Muscle layer of colon (tissue), 2 donors: ENCODE measurements at regions not wholly inside any gene's neighbourhood (a gene's known extent, or its start where the extent isn't known, plus 50 kb on each side); places are given as distances from the start of the nearest gene placed in this dataset.

Experiments used
- H3K27ac ChIP-seq: one replicate; pipeline ENCODE4 v1.7.0; 2013; ENCODE audit warnings: low read depth, mild to moderate bottlenecking, low read length, moderate library complexity
- H3K27me3 ChIP-seq, 2 donors: one replicate each; pipeline ENCODE4 v1.7.0; 2013; ENCODE audit warnings: low read length in 2 of 2, mild to moderate bottlenecking in 2 of 2; ENCODE audit not compliant: insufficient read depth in 2 of 2, control insufficient read depth in 1 of 2
- H3K36me3 ChIP-seq: one replicate; pipeline ENCODE4 v1.7.0; 2013; ENCODE audit warnings: mild to moderate bottlenecking, low read length; ENCODE audit not compliant: insufficient read depth
- H3K4me1 ChIP-seq: one replicate; pipeline ENCODE4 v1.7.0; 2013; ENCODE audit warnings: mild to moderate bottlenecking, low read length; ENCODE audit not compliant: insufficient read depth
- H3K4me3 ChIP-seq, 2 donors: one replicate each; pipeline ENCODE4 v1.7.0; 2013; ENCODE audit warnings: low read length in 2 of 2, low read depth in 1 of 2, mild to moderate bottlenecking in 1 of 2, moderate library complexity in 1 of 2
- H3K9ac ChIP-seq: one replicate; pipeline ENCODE4 v1.7.0; 2013; ENCODE audit warnings: low read length
- H3K9me3 ChIP-seq: one replicate; pipeline ENCODE4 v1.7.0; 2013; ENCODE audit warnings: mild to moderate bottlenecking, low read length
- donor health status: abdominal sarcoma.
- donor health status: Adenocarcinoma of cecum.

- H3K27ac ChIP-seq: no peak overlapping the region
- no peaks in the 10 kb centered on the region for H3K36me3 ChIP-seq
- H3K9me3 ChIP-seq: no peaks in the 10 kb centered on the region
- H3K4me3 ChIP-seq: no peak overlapping the region
- no peaks in the 10 kb centered on the region for H3K4me1 ChIP-seq
- H3K9ac ChIP-seq: no peak overlapping the region
- H3K27me3 ChIP-seq: no peaks in the 10 kb centered on the region
Measured at GRCh38 chr4:24322511-24322910, 261.8 kb downstream of the DHX15 start.

DNA sequence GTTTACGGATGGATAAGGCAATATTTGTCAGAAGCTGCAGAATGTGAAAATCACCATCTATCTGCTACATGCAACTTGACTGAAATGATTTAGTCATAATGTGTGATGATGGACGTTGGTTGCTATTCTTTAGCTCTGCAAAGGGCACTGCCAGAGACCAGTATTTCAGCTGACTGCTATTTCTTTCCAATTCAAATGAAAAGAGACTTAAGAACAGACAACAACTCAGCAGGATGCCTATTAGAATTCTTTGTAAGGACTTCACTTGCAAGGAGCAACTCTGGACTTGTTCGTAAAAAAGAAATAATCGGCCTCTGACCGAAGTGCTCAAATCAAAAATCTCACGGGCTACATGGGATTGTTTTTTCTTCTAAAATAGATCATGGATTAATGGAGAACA lies 262.7 kb downstream of the DHX15 start:
- Histone ChIP-seq H3K4me3 (no peak overlapping the region), H3K4me1 (no peaks in the 10 kb centered on the region), H3K36me3 (no peaks in the 10 kb centered on the region), H3K9me3 (no peaks in the 10 kb centered on the region), H3K9ac (no peak overlapping the region), H3K27ac (no peak overlapping the region), H3K27me3 (no peaks in the 10 kb centered on the region)

DNA sequence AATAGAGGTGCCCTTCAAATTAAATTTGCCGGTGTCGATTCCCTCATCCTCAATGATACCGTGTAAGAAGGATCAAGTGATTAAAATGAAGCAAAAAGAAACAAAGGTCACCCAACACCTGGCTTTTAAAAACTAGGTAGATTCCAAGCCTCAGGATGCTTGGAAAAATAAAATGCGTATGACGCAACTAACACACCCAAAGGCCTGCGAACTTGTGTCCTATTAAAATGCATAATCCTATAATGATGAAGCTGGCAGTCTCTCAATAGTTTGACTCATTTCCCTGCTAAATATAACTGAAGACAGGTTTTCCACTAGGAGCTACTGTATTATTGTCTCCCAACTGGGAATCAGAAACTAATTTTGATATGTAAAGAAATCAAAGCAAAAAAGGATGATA lies 263.2 kb downstream of the DHX15 start:
- no peak overlapping the region for H3K9ac ChIP-seq
- no peaks in the 10 kb centered on the region for H3K36me3 ChIP-seq
- no peak overlapping the region for H3K4me3 ChIP-seq
- H3K4me1 ChIP-seq: no peaks in the 10 kb centered on the region
- no peaks in the 10 kb centered on the region for H3K9me3 ChIP-seq
- no peaks in the 10 kb centered on the region for H3K27me3 ChIP-seq
- H3K27ac ChIP-seq: no peak overlapping the region

GRCh38 chr4:24319387-24319786 lies 265.0 kb downstream of the DHX15 start:
- Histone ChIP-seq H3K36me3 (no peaks in the 10 kb centered on the region), H3K9ac (no peak overlapping the region), H3K27me3 (no peaks in the 10 kb centered on the region), H3K4me1 (no peaks in the 10 kb centered on the region), H3K9me3 (no peaks in the 10 kb centered on the region), H3K4me3 (no peak overlapping the region), H3K27ac (no peak overlapping the region)

DNA sequence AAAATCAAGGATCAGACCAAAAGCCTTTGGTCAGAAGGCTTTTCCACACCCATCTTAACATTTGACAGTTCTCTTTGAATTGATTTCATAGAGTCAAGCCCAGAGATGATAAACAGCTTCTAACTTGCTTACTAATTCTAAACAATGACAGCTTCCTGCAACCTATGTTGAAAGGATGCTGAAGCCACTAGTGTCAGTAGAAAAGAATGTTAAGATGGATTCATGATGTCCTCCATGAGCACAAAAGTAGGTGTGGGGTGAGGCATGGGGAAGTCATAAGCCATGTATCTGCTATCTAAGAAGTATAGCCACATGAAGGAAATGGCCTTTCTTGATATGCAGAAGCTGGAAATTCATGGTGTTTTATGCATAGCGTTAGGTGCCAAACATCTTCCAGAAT lies 269.3 kb downstream of the DHX15 start:
- no peaks in the 10 kb centered on the region for H3K9me3 ChIP-seq
- H3K9ac ChIP-seq: no peak overlapping the region
- H3K4me1 ChIP-seq: no peaks in the 10 kb centered on the region
- H3K27me3 ChIP-seq: no peaks in the 10 kb centered on the region
- no peak overlapping the region for H3K4me3 ChIP-seq
- H3K27ac ChIP-seq: no peak overlapping the region
- H3K36me3 ChIP-seq: no peaks in the 10 kb centered on the region

- no peaks in the 10 kb centered on the region for H3K9me3 ChIP-seq
- H3K27ac ChIP-seq: no peak overlapping the region
- H3K36me3 ChIP-seq: no peaks in the 10 kb centered on the region
- no peaks in the 10 kb centered on the region for H3K4me1 ChIP-seq
- no peak overlapping the region for H3K9ac ChIP-seq
- H3K27me3 ChIP-seq: no peaks in the 10 kb centered on the region
- no peak overlapping the region for H3K4me3 ChIP-seq
Measured at GRCh38 chr4:24312261-24312913, 272.0 kb downstream of the DHX15 start.

- no peaks in the 10 kb centered on the region for H3K9me3 ChIP-seq
- H3K36me3 ChIP-seq: no peaks in the 10 kb centered on the region
- H3K27ac ChIP-seq: no peak overlapping the region
- H3K4me1 ChIP-seq: no peaks in the 10 kb centered on the region
- no peaks in the 10 kb centered on the region for H3K27me3 ChIP-seq
- no peak overlapping the region for H3K4me3 ChIP-seq
- H3K9ac ChIP-seq: no peak overlapping the region
Measured at GRCh38 chr4:24303926-24304325, 280.4 kb downstream of the DHX15 start.

- Histone ChIP-seq H3K9me3 (no peaks in the 10 kb centered on the region), H3K27ac (no peak overlapping the region), H3K9ac (no peak overlapping the region), H3K27me3 (no peaks in the 10 kb centered on the region), H3K4me3 (no peak overlapping the region), H3K36me3 (no peaks in the 10 kb centered on the region), H3K4me1 (no peaks in the 10 kb centered on the region)
Measured at GRCh38 chr4:24298911-24299310, 285.4 kb downstream of the DHX15 start.

- Histone ChIP-seq H3K36me3 (no peaks in the 10 kb centered on the region), H3K9me3 (no peaks in the 10 kb centered on the region), H3K4me3 (no peak overlapping the region), H3K9ac (no peak overlapping the region), H3K27me3 (no peaks in the 10 kb centered on the region), H3K27ac (no peak overlapping the region), H3K4me1 (no peaks in the 10 kb centered on the region)
Measured at GRCh38 chr4:24287096-24287495, 297.3 kb downstream of the DHX15 start.

GRCh38 chr4:24285759-24286158 lies 298.6 kb downstream of the DHX15 start:
- no peaks in the 10 kb centered on the region for H3K9me3 ChIP-seq
- no peaks in the 10 kb centered on the region for H3K27me3 ChIP-seq
- no peaks in the 10 kb centered on the region for H3K36me3 ChIP-seq
- H3K27ac ChIP-seq: no peak overlapping the region
- H3K4me3 ChIP-seq: no peak overlapping the region
- no peak overlapping the region for H3K9ac ChIP-seq
- no peaks in the 10 kb centered on the region for H3K4me1 ChIP-seq

GRCh38 chr4:24282446-24282845 lies 301.9 kb downstream of the DHX15 start:
- Histone ChIP-seq H3K4me1 (no peaks in the 10 kb centered on the region), H3K36me3 (no peaks in the 10 kb centered on the region), H3K27me3 (no peaks in the 10 kb centered on the region), H3K27ac (no peak overlapping the region), H3K9me3 (no peaks in the 10 kb centered on the region), H3K4me3 (no peak overlapping the region), H3K9ac (no peak overlapping the region)

GRCh38 chr4:24279911-24280375 lies 304.4 kb downstream of the DHX15 start:
- Histone ChIP-seq H3K36me3 (no peaks in the 10 kb centered on the region), H3K27me3 (no peaks in the 10 kb centered on the region), H3K9ac (no peak overlapping the region), H3K9me3 (no peaks in the 10 kb centered on the region), H3K4me3 (no peak overlapping the region), H3K27ac (no peak overlapping the region), H3K4me1 (no peaks in the 10 kb centered on the region)
